ENCODE measurements at regions not wholly inside any gene's neighbourhood (a gene's known extent, or its start where the extent isn't known, plus 50 kb on each side); places are given as distances from the start of the nearest gene placed in this dataset.

DNA sequence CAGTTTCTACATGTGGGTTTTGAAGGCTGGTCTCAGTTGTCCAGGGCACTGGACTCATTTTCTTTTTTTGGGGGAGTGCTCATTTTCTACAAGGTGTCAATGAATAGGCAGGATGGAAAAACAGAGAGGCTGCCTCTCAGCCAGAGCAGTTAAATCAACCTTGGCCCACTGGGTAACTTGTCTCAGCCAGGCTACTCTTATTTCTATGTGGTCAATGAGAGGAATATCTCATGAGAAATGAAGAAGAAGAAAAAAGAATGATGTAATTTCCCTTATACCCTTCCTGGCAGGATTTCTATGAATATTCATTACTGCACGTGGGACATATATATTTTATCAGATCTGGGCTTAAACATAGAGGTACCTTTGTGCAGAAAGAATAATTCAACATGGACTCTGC, 155.2 kb upstream of the E2F7 start:
- POLR2A ChIA-PET: no interaction called here
- TF ChIP-seq, protein P1, sequence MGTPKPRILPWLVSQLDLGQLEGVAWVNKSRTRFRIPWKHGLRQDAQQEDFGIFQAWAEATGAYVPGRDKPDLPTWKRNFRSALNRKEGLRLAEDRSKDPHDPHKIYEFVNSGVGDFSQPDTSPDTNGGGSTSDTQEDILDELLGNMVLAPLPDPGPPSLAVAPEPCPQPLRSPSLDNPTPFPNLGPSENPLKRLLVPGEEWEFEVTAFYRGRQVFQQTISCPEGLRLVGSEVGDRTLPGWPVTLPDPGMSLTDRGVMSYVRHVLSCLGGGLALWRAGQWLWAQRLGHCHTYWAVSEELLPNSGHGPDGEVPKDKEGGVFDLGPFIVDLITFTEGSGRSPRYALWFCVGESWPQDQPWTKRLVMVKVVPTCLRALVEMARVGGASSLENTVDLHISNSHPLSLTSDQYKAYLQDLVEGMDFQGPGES (IDR thresholded peaks at IDR 0.05; ENCODE audit: low read depth, low read length): no peak
- TF ChIP-seq EP300 (IDR thresholded peaks at IDR 0.05; ENCODE audit: borderline replicate concordance in 1 of 2, low read depth in 1 of 2, low read length in 1 of 2): no peak
- no peak for TF ChIP-seq RXRA (IDR thresholded peaks at IDR 0.05; ENCODE audit: borderline replicate concordance, low read depth)
- TF ChIP-seq MXI1 (IDR thresholded peaks at IDR 0.05; ENCODE audit: low read depth, low read length): no peak
- no peak for TF ChIP-seq POLR2AphosphoS5 (IDR thresholded peaks at IDR 0.05; ENCODE audit: low read depth, low read length)
- TF ChIP-seq TCF12 (IDR thresholded peaks at IDR 0.05): no peak
- no peak for TF ChIP-seq TEAD4 (IDR thresholded peaks at IDR 0.05; ENCODE audit: borderline replicate concordance, insufficient read depth)
- no peak for TF ChIP-seq JUND (IDR thresholded peaks at IDR 0.05)
- TF ChIP-seq, protein P2, sequence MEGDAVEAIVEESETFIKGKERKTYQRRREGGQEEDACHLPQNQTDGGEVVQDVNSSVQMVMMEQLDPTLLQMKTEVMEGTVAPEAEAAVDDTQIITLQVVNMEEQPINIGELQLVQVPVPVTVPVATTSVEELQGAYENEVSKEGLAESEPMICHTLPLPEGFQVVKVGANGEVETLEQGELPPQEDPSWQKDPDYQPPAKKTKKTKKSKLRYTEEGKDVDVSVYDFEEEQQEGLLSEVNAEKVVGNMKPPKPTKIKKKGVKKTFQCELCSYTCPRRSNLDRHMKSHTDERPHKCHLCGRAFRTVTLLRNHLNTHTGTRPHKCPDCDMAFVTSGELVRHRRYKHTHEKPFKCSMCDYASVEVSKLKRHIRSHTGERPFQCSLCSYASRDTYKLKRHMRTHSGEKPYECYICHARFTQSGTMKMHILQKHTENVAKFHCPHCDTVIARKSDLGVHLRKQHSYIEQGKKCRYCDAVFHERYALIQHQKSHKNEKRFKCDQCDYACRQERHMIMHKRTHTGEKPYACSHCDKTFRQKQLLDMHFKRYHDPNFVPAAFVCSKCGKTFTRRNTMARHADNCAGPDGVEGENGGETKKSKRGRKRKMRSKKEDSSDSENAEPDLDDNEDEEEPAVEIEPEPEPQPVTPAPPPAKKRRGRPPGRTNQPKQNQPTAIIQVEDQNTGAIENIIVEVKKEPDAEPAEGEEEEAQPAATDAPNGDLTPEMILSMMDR (IDR thresholded peaks at IDR 0.05): no peak
- no peak for TF ChIP-seq EZH2phosphoT487 (IDR thresholded peaks at IDR 0.05; ENCODE audit: borderline replicate concordance, low read depth)
- no peak for TF ChIP-seq RCOR1 (IDR thresholded peaks at IDR 0.05; ENCODE audit: low read length)

DNA sequence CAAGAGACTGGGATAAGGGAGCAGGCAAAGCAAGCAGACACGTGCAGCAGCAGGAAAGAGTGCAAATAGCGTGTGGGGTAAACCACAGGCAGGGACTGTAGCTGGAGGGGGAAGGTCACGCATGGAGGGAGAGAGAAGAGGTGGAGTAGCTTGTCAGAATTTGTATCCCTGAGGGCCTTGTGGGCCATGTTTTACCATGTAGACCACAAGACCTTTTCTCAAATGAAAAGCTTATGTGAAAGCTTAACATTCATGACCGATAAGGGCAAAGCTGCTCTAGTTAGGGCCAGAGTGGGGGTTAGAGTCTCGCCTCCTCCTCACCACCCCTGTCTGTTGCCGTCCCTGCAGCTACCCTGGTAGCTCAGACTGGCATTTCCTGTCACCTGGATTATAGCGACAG, 152.9 kb upstream of the E2F7 start:
- POLR2A ChIA-PET: no interaction called here
- Histone ChIP-seq H4K20me1 (ENCODE audit: insufficient read depth) (no peaks in the 10 kb centered on the region), H3F3A (replicated peaks; ENCODE audit: insufficient read depth) (peaks cover 15% of the 10 kb centered on the region), H3K9ac (no peak overlapping the region), H3K79me2 (ENCODE audit: insufficient read depth) (no peaks in the 10 kb centered on the region), H3K4me2 (no peak overlapping the region), H3K27ac (ENCODE audit: low read depth in 2 of 2, low read length in 1 of 2) (no peak overlapping the region), H3K27me3 (ENCODE audit: insufficient read depth) (no peaks in the 10 kb centered on the region), H3K9me3 (no peaks in the 10 kb centered on the region), H3K4me1 (ENCODE audit: control insufficient read depth in 1 of 2, insufficient read depth in 2 of 2, low read depth in 1 of 2, low read length in 1 of 2) (peaks cover 0 to 10% of the 10 kb centered on the region in 2 experiments; a peak in 1 of 4 replicates), H3K36me3 (replicated peaks in 1 of 2; ENCODE audit: control insufficient read depth in 1 of 2, insufficient read depth in 2 of 2, low read length in 1 of 2) (no peaks in the 10 kb centered on the region), H2AFZ (ENCODE audit: low read depth) (no peak overlapping the region), H3K4me3 (ENCODE audit: low read depth in 2 of 2, low read length in 1 of 2) (no peak overlapping the region), H3K9me2 (no peaks in the 10 kb centered on the region)
- no peak for DNase-seq
- CTCF ChIA-PET: interaction anchor here (1.5 kb wide), 1 partner anchor 9 kb away, joined by 7 read pairs; no protein-coding TSS in a partner anchor
- 70% methylated on average over 7 of the region's 7 CpGs for WGBS (ENCODE audit: low lambda C conversion rate)
- TF ChIP-seq MEF2A (IDR thresholded peaks at IDR 0.05; ENCODE audit: borderline replicate concordance, low read depth) (no peak), TCF12 (IDR thresholded peaks at IDR 0.05) (no peak), GATA2 (CRISPR knock-in tag; IDR thresholded peaks at IDR 0.05) (no peak), YY1 (IDR thresholded peaks at IDR 0.05; ENCODE audit: low read depth) (no peak)
- TF ChIP-seq, protein P3, sequence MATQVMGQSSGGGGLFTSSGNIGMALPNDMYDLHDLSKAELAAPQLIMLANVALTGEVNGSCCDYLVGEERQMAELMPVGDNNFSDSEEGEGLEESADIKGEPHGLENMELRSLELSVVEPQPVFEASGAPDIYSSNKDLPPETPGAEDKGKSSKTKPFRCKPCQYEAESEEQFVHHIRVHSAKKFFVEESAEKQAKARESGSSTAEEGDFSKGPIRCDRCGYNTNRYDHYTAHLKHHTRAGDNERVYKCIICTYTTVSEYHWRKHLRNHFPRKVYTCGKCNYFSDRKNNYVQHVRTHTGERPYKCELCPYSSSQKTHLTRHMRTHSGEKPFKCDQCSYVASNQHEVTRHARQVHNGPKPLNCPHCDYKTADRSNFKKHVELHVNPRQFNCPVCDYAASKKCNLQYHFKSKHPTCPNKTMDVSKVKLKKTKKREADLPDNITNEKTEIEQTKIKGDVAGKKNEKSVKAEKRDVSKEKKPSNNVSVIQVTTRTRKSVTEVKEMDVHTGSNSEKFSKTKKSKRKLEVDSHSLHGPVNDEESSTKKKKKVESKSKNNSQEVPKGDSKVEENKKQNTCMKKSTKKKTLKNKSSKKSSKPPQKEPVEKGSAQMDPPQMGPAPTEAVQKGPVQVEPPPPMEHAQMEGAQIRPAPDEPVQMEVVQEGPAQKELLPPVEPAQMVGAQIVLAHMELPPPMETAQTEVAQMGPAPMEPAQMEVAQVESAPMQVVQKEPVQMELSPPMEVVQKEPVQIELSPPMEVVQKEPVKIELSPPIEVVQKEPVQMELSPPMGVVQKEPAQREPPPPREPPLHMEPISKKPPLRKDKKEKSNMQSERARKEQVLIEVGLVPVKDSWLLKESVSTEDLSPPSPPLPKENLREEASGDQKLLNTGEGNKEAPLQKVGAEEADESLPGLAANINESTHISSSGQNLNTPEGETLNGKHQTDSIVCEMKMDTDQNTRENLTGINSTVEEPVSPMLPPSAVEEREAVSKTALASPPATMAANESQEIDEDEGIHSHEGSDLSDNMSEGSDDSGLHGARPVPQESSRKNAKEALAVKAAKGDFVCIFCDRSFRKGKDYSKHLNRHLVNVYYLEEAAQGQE (IDR thresholded peaks at IDR 0.05; ENCODE audit: low read depth, low read length): no peak
- TF ChIP-seq, protein P2 (IDR thresholded peaks at IDR 0.05): no peak
- TF ChIP-seq, protein P4, sequence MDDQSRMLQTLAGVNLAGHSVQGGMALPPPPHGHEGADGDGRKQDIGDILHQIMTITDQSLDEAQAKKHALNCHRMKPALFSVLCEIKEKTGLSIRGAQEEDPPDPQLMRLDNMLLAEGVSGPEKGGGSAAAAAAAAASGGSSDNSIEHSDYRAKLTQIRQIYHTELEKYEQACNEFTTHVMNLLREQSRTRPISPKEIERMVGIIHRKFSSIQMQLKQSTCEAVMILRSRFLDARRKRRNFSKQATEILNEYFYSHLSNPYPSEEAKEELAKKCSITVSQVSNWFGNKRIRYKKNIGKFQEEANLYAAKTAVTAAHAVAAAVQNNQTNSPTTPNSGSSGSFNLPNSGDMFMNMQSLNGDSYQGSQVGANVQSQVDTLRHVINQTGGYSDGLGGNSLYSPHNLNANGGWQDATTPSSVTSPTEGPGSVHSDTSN (IDR thresholded peaks at IDR 0.05): no peak
- TF ChIP-seq, protein P5, sequence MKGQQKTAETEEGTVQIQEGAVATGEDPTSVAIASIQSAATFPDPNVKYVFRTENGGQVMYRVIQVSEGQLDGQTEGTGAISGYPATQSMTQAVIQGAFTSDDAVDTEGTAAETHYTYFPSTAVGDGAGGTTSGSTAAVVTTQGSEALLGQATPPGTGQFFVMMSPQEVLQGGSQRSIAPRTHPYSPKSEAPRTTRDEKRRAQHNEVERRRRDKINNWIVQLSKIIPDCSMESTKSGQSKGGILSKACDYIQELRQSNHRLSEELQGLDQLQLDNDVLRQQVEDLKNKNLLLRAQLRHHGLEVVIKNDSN (IDR thresholded peaks at IDR 0.05; ENCODE audit: borderline replicate concordance, low read depth): no peak

More for the DNA sequence above, 155.2 kb upstream of the E2F7 start:
- Histone ChIP-seq H4K20me1 (ENCODE audit: insufficient read depth) (no peaks in the 10 kb centered on the region), H2AFZ (ENCODE audit: low read depth) (no peak overlapping the region), H3K9ac (no peak overlapping the region), H3K4me2 (no peak overlapping the region), H3K4me1 (ENCODE audit: control insufficient read depth in 1 of 2, insufficient read depth in 2 of 2, low read depth in 1 of 2, low read length in 1 of 2) (no peaks in the 10 kb centered on the region), H3K27me3 (ENCODE audit: insufficient read depth) (no peaks in the 10 kb centered on the region), H3K9me2 (no peaks in the 10 kb centered on the region), H3F3A (replicated peaks; ENCODE audit: insufficient read depth) (no peaks in the 10 kb centered on the region), H3K9me3 (no peaks in the 10 kb centered on the region), H3K4me3 (ENCODE audit: low read depth in 2 of 2, low read length in 1 of 2) (no peak overlapping the region), H3K27ac (ENCODE audit: low read depth in 2 of 2, low read length in 1 of 2) (no peak overlapping the region), H3K79me2 (ENCODE audit: insufficient read depth) (no peaks in the 10 kb centered on the region), H3K36me3 (replicated peaks in 1 of 2; ENCODE audit: control insufficient read depth in 1 of 2, insufficient read depth in 2 of 2, low read length in 1 of 2) (no peaks in the 10 kb centered on the region)
- DNase-seq: no peak
- 50% methylated on average over 1 of the region's 1 CpG for WGBS (ENCODE audit: low lambda C conversion rate)
- CTCF ChIA-PET: no interaction called here
